Natural killer cell (primary cell): ENCODE measurements at regions not wholly inside any gene's neighbourhood (a gene's known extent, or its start where the extent isn't known, plus 50 kb on each side); places are given as distances from the start of the nearest gene placed in this dataset.
A peak's percentile ranks its signal among the peaks of the same experiment; 100 is the strongest.

Source experiments
- ATAC-seq, 3 donors: fragments of 150-1000 bp in 2 of 3; fragments of 200-7000 bp in 1 of 3; cut with Tn5 transposase; 1 replicate in 1 of 3; 2 replicates in 2 of 3; pipeline ENCODE4 v1.10.0; 2021; ENCODE audit warnings: mild to moderate bottlenecking in 2 of 3, moderate library complexity in 2 of 3
- DNase-seq, 2 donors: peaks; one replicate each; pipeline versions ENCODE4 v3.0.0 to v3.0.0-alpha.2; 2013 to 2021; ENCODE audit warnings: mixed read lengths in 1 of 2
- H3K27ac ChIP-seq: one replicate; pipeline ENCODE4 v1.5.1; 2013; ENCODE audit warnings: mild to moderate bottlenecking, low read length
- H3K27me3 ChIP-seq: one replicate; pipeline ENCODE4 v1.6.1; 2013; ENCODE audit warnings: low read length; ENCODE audit not compliant: control insufficient read depth, insufficient read depth
- H3K36me3 ChIP-seq: one replicate; pipeline ENCODE4 v1.6.1; 2013; ENCODE audit warnings: low read length; ENCODE audit not compliant: control insufficient read depth, insufficient read depth
- H3K4me1 ChIP-seq: one replicate; pipeline ENCODE4 v1.6.1; 2013; ENCODE audit warnings: low read length; ENCODE audit not compliant: control insufficient read depth, insufficient read depth
- H3K4me3 ChIP-seq: one replicate; pipeline ENCODE4 v1.5.1; 2013; ENCODE audit warnings: low read length
- H3K9me3 ChIP-seq: one replicate; pipeline ENCODE4 v1.6.1; 2013; ENCODE audit warnings: low read length; ENCODE audit not compliant: control insufficient read depth, insufficient read depth
- H3K27ac Mint-ChIP-seq, 2 donors: one replicate each; pipeline ENCODE4 v1.8.0; 2022; ENCODE audit warnings: mild to moderate bottlenecking in 2 of 2, mixed read lengths in 2 of 2, moderate library complexity in 1 of 2
- H3K27me3 Mint-ChIP-seq, 2 donors: one replicate each; pipeline ENCODE4 v1.8.0; 2022; ENCODE audit warnings: low read depth in 2 of 2, mixed read lengths in 2 of 2
- H3K36me3 Mint-ChIP-seq: one replicate; pipeline ENCODE4 v1.8.0; 2022; ENCODE audit warnings: mixed read lengths
- H3K4me1 Mint-ChIP-seq, 2 donors: one replicate each; pipeline ENCODE4 v1.8.0; 2022; ENCODE audit warnings: mixed read lengths in 2 of 2
- H3K4me3 Mint-ChIP-seq: one replicate; pipeline ENCODE4 v1.8.0; 2022; ENCODE audit warnings: mild to moderate bottlenecking, moderate library complexity, mixed read lengths
- H3K9me3 Mint-ChIP-seq, 2 donors: one replicate each; pipeline ENCODE4 v1.8.0; 2022; ENCODE audit warnings: mixed read lengths in 2 of 2
- WGBS: methylation state at CpG from one replicate; pipeline ENCODE4 v1.1.7; 2013; ENCODE audit warnings: missing lambda C conversion rate; ENCODE audit not compliant: insufficient coverage; 5-methylcytosine and 5-hydroxymethylcytosine counted together
- intact Hi-C: fragments of 100-400 bp; cut with micrococcal nuclease; formaldehyde crosslinking; loops from one replicate; pipeline ENCODE4 v1.14.2; 2022
- TF ChIP-seq, protein P1 (sequence below): fragments of 200-600 bp; IDR thresholded peaks from one replicate; pipeline ENCODE4 v1.8.0; 2022; ENCODE audit warnings: antibody characterized with exemption

DNA sequence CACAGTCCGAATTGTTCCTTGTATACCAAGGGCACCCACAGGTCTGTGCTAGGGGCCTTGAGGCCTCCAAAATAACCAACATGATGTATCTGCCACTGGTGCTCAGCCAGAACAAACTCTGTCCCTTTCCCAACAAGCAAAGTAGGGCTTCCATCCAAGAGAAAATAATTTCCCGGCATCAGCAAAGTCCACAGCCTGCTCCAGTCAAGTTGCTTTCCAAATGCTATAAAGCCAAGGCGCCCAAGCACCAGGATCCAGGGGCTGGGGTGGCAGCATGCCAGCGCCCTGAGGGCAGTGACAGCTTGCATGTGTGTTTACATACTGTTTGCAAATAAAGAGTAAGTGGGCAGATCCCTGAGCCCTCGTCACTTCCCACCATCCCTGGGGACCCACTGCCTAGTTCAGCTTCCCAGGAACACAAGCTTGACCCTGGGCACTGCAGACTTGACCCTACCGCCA, 155.9 kb downstream of the ERCC6L2 start:
- no peaks in the 10 kb centered on the region for H3K36me3 Mint-ChIP-seq
- H3K4me3 Mint-ChIP-seq = no peak overlapping the region
- H3K27ac Mint-ChIP-seq = no peak overlapping the region
- no peaks in the 10 kb centered on the region for H3K9me3 ChIP-seq
- no peak for ATAC-seq
- intact Hi-C loops = no loop called here
- no peaks in the 10 kb centered on the region for H3K36me3 ChIP-seq
- DNase-seq = no peak
- H3K27me3 ChIP-seq = peaks cover 10% of the 10 kb centered on the region
- H3K27ac ChIP-seq = no peak overlapping the region
- 92% methylated on average over 6 of the region's 6 CpGs for WGBS
- no peak overlapping the region for H3K4me3 ChIP-seq
- peaks cover 0 to 9% of the 10 kb centered on the region in 2 donors for H3K27me3 Mint-ChIP-seq
- no peaks in the 10 kb centered on the region for H3K9me3 Mint-ChIP-seq
- peaks cover 18 to 22% of the 10 kb centered on the region in 2 donors for H3K4me1 Mint-ChIP-seq
- peaks cover 16% of the 10 kb centered on the region for H3K4me1 ChIP-seq
- TF ChIP-seq, protein P1, sequence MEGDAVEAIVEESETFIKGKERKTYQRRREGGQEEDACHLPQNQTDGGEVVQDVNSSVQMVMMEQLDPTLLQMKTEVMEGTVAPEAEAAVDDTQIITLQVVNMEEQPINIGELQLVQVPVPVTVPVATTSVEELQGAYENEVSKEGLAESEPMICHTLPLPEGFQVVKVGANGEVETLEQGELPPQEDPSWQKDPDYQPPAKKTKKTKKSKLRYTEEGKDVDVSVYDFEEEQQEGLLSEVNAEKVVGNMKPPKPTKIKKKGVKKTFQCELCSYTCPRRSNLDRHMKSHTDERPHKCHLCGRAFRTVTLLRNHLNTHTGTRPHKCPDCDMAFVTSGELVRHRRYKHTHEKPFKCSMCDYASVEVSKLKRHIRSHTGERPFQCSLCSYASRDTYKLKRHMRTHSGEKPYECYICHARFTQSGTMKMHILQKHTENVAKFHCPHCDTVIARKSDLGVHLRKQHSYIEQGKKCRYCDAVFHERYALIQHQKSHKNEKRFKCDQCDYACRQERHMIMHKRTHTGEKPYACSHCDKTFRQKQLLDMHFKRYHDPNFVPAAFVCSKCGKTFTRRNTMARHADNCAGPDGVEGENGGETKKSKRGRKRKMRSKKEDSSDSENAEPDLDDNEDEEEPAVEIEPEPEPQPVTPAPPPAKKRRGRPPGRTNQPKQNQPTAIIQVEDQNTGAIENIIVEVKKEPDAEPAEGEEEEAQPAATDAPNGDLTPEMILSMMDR = no peak

DNA sequence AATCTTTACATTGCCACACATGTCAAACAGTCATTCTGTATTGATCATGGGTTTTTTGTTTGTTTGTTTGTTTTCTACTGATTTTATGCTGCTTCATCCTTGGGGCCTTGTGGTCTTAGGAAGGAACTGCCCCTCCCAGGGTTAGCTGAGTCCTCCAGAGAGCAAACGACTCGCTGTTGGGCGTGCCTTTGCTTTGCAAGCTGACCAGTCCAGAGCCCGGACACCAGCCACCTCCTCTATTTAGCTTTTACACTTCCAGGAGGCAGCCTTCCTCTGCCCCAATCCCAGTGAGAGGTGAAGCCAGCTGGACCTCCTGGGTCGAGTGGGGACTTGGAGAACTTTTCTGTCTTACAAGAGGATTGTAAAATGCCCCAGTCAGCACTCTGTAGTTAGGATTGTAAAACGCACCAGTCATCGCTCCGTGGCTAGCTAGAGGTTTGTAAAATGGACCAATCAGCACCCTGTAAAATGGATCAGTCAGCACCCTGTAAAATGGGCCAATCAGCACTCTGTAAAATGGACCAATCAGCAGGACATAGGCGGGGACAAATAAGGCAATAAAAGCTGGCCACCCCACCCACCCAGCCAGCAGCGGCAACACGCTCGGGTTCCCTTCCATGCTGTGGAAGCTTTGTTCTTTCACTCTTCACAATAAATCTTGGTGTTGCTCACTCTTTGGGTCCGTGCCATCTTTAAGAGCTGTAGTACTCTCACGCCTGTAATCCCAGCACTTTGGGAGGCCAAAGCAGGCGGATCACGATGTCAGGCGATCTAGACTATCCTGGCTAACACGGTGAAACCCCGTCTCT, 154.4 kb downstream of the ERCC6L2 start:
- 93% methylated on average over 19 of the region's 19 CpGs for WGBS
- ATAC-seq = no peak
- intact Hi-C loops = no loop called here
- peaks cover 0 to 9% of the 10 kb centered on the region in 2 donors for H3K27me3 Mint-ChIP-seq
- no peaks in the 10 kb centered on the region for H3K36me3 ChIP-seq
- no peak overlapping the region for H3K4me3 Mint-ChIP-seq
- no peak overlapping the region for H3K4me3 ChIP-seq
- H3K4me1 Mint-ChIP-seq = peaks cover 31 to 35% of the 10 kb centered on the region in 2 donors
- H3K27ac Mint-ChIP-seq = no peak overlapping the region
- no peak overlapping the region for H3K27ac ChIP-seq
- H3K9me3 Mint-ChIP-seq = no peaks in the 10 kb centered on the region
- no peaks in the 10 kb centered on the region for H3K9me3 ChIP-seq
- TF ChIP-seq, protein P1 = no peak
- H3K36me3 Mint-ChIP-seq = no peaks in the 10 kb centered on the region
- H3K4me1 ChIP-seq = peaks cover 21% of the 10 kb centered on the region
- no peak for DNase-seq
- H3K27me3 ChIP-seq = peaks cover 10% of the 10 kb centered on the region

DNA sequence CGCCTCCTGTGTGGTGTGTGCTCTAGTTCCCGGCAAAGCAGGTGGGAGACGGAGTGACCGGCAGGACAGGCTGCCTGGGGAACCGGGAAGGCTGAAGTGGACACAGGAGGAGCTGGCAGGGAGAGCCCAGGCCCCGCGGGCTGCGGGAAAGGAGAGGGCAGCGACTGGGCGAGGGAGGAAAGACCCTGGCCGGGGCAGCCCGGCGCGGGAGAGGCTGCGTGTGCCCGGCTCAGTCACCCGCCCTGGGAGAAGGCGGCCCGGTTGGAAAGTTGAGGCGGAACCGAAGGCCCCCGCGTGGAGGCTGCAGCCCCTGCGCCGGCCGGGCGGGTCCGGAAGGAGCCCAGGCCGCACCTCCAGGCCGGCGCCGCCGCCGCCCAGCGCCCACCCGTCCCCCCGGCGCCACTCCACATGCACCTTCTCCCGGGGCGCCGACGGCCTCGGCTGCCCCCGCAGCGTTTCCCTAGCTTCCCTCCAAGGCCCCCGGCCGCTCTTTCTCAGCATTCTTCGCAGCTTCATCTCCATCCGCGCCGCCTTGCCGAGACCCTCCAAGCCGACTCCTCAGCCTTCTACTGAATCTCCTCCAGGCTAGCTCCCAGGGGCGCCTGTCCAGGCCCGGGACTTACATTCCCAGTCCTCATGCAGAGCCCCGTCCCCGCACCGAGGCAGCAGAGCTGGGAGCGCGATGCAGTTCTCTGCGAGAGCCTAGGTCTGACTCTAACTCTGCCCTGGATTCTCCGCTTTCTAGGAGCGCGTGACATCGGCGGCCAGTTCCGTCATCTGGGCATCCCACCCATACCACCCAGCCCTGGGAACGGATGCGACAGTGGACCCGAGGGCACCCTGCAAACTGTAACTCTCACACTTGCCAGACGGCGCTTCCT, 152.0 kb downstream of the ERCC6L2 start:
- H3K9me3 ChIP-seq = no peaks in the 10 kb centered on the region
- H3K9me3 Mint-ChIP-seq = no peaks in the 10 kb centered on the region
- ATAC-seq = peak; percentile 49 to 71 (median 67)
- H3K27ac ChIP-seq = peak overlapping the region; percentile 69
- H3K4me1 ChIP-seq = peaks cover 33% of the 10 kb centered on the region
- peak overlapping the region; percentile 51 for H3K4me3 ChIP-seq
- H3K36me3 Mint-ChIP-seq = no peaks in the 10 kb centered on the region
- peaks cover 56 to 57% of the 10 kb centered on the region in 2 donors for H3K4me1 Mint-ChIP-seq
- 12% methylated on average over 72 of the region's 72 CpGs for WGBS
- peak overlapping the region; percentile 92 to 99 for H3K27ac Mint-ChIP-seq
- no peaks in the 10 kb centered on the region for H3K36me3 ChIP-seq
- DNase-seq = peak; percentile 34 to 46
- H3K27me3 ChIP-seq = peaks cover 10% of the 10 kb centered on the region
- TF ChIP-seq, protein P1 = no peak
- intact Hi-C loops = no loop called here
- H3K4me3 Mint-ChIP-seq = peak overlapping the region; percentile 97
- peaks cover 0 to 9% of the 10 kb centered on the region in 2 donors for H3K27me3 Mint-ChIP-seq
